IPS-20b (cell line): ENCODE measurements at regions not wholly inside any gene's neighbourhood (a gene's known extent, or its start where the extent isn't known, plus 50 kb on each side); places are given as distances from the start of the nearest gene placed in this dataset.
"Not testable (repeated sequence)": the region's sequence is repeated elsewhere in the genome, so short reads cannot be mapped to it uniquely, and the experiment has no call there.

ENCODE experiments used
- H3K27ac ChIP-seq: one replicate; pipeline ENCODE4 v1.5.1; 2013; ENCODE audit warnings: low read length
- H3K27me3 ChIP-seq: 2 replicates; pipeline ENCODE4 v1.6.1; 2013; ENCODE audit warnings: mild to moderate bottlenecking, low read length, inconsistent platforms; ENCODE audit not compliant: insufficient read depth
- H3K36me3 ChIP-seq: 2 replicates; pipeline ENCODE4 v1.6.1; 2013; ENCODE audit warnings: low read depth, mild to moderate bottlenecking, inconsistent platforms, low read length, moderate library complexity; ENCODE audit not compliant: insufficient read depth
- H3K4me1 ChIP-seq: 2 replicates; pipeline ENCODE4 v1.6.1; 2013; ENCODE audit warnings: mild to moderate bottlenecking, control low read depth, inconsistent platforms, low read length, moderate library complexity; ENCODE audit not compliant: insufficient read depth
- H3K4me3 ChIP-seq: 2 replicates; pipeline ENCODE4 v1.5.1; 2013; ENCODE audit warnings: mild to moderate bottlenecking, low read length, inconsistent platforms
- H3K9ac ChIP-seq: 2 replicates; pipeline ENCODE4 v1.6.1; 2013; ENCODE audit warnings: low read depth, mild to moderate bottlenecking, inconsistent platforms, low read length, moderate library complexity
- H3K9me3 ChIP-seq: 2 replicates; pipeline ENCODE4 v1.6.1; 2013; ENCODE audit warnings: mild to moderate bottlenecking, low read depth, low read length, inconsistent platforms; ENCODE audit not compliant: insufficient read depth

DNA sequence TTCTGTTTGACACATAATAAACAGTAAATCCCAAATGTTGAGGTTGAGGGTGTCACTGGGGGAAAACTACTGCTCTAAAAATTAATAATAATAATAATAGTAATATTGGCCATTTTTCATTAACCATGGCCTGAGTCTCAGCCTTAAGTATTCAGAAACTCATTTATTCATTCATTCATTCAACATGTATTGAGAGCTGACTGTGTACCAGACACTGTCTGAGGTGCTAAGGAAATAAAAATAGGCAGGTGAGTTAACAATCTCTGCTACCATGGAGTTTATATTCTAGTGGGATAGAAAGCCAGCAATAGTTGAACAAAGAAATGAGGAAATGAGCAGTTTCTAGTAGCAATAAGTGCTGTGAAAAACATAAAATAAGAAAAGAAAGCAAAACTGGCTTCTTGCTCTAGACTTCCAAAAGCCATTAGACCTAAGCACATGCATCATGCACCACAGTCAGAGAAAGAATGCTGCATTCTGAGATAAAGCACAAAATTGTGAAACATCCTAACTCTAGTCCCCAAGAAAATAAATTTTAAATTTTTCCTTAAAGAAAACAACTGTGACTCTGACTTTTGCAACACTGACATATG lies 278.7 kb downstream of the RCHY1 start:
- Histone ChIP-seq H3K27me3 (no peaks in the 10 kb centered on the region), H3K9me3 (no peaks in the 10 kb centered on the region), H3K4me1 (no peaks in the 10 kb centered on the region), H3K36me3 (no peaks in the 10 kb centered on the region), H3K4me3 (no peak overlapping the region), H3K9ac (no peak overlapping the region), H3K27ac (no peak overlapping the region)

DNA sequence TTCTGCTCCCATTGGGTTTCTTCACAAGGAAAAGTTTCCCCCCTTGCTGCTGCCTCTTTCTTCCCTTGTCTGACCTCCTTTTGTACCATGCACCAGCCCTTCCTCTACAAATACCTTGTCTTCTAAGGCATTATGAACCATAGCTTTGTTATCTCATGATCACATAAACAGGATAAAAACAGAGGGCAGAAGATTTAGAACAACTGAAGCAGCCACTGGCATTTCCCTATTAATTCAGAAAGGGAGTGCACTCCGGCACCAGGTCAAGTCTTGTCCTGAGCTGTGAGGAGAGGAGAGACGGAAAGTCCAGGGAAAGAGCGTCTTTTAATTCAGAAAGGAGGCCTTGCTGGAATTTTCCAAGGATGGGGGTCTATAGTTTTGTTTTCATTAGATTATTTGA lies 281.7 kb downstream of the RCHY1 start:
- H3K27me3 ChIP-seq, result no peaks in the 10 kb centered on the region
- no peaks in the 10 kb centered on the region for H3K9me3 ChIP-seq
- no peak overlapping the region for H3K9ac ChIP-seq
- no peaks in the 10 kb centered on the region for H3K36me3 ChIP-seq
- H3K4me1 ChIP-seq, result peaks cover 9% of the 10 kb centered on the region; the same call in 1 of the 2 replicates
- no peak overlapping the region for H3K27ac ChIP-seq
- no peak overlapping the region for H3K4me3 ChIP-seq

DNA sequence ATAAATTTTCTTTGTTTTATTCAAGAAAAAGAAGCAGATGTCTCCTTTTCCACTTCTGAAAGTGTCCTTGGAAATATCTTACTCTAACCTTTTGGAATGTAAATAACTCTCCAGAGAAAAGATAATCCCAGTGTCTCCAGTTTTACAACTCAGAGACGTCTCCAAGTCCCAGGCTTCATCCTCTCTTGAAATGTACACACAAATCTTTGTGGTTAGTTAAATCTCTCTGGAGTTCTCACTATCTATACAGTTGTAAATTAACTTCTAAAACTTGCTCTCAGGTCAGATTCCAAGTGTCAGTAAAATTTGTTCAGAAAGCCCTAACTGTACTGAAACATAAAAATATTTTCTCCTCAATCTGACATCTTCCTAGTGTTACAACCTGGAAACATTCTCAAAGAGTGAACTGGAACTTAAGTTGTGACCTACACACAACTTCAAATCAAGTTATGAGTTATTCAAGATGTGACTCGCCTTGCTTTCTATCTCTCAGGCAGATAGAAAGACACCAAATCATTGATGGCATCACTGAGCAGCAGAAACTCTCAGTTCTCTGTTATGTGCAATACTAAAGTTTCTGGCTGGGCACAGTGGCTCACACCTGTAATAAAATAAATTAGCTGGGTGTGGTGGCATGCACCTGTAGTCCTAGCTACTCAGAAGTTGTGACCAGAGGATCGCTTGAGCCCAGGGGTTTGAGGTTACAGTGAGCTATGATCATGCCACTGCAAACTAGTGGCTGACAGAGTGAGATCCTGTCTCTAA lies 284.2 kb downstream of the RCHY1 start:
- H3K4me1 ChIP-seq, result peaks cover 9% of the 10 kb centered on the region; the same call in 1 of the 2 replicates

DNA sequence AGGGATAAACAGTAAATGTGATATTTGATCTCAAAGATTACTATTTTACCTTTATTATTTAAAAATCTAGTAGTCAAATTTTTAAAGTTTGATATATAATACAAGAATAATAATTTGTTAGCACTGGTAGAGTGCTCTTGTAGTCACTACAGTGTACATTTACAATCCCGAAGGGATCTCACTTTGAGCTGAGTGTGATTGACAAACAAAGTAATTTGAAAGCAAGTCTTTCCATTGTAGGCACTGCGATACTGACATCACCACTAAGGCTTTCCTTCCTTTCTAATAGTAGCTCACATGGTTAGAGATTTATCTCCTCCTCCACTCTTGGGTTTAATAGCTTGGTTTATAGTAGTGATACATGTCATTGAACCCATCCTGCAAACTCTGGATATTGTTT lies 280.6 kb downstream of the PARM1 start:
- Histone ChIP-seq H3K9ac (no peak overlapping the region), H3K9me3 (no peaks in the 10 kb centered on the region), H3K36me3 (no peaks in the 10 kb centered on the region), H3K27ac (no peak overlapping the region), H3K4me1 (no peaks in the 10 kb centered on the region), H3K4me3 (no peak overlapping the region), H3K27me3 (no peaks in the 10 kb centered on the region)

More for the DNA sequence above, 284.2 kb downstream of the RCHY1 start:
- H3K9me3 ChIP-seq, result no peaks in the 10 kb centered on the region
- no peak overlapping the region for H3K27ac ChIP-seq
- no peaks in the 10 kb centered on the region for H3K27me3 ChIP-seq
- no peak overlapping the region for H3K9ac ChIP-seq
- no peaks in the 10 kb centered on the region for H3K36me3 ChIP-seq
- no peak overlapping the region for H3K4me3 ChIP-seq

DNA sequence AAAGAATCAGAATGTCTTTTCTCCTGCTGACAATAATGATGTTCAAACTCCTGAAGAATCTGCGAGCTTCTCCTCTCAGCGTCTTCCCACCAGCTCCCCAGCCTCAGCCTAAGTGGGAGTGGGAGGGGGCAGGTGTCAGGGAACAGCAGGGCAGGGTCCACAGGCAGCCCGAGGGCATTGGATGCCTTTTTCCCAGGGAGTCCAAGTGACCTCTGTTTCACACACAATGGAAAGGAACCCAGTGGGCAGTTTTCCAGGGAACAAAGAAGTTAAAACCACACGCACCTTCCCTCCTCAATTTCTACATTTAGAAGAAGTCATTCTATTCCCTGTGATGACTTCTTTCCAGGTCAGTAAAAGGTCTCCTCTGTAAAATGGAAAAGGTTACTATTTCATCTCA lies 278.5 kb downstream of the PARM1 start:
- no peaks in the 10 kb centered on the region for H3K4me1 ChIP-seq
- no peak overlapping the region for H3K9ac ChIP-seq
- no peaks in the 10 kb centered on the region for H3K36me3 ChIP-seq
- no peak overlapping the region for H3K4me3 ChIP-seq
- H3K27ac ChIP-seq, result no peak overlapping the region
- H3K27me3 ChIP-seq, result no peaks in the 10 kb centered on the region
- no peaks in the 10 kb centered on the region for H3K9me3 ChIP-seq

DNA sequence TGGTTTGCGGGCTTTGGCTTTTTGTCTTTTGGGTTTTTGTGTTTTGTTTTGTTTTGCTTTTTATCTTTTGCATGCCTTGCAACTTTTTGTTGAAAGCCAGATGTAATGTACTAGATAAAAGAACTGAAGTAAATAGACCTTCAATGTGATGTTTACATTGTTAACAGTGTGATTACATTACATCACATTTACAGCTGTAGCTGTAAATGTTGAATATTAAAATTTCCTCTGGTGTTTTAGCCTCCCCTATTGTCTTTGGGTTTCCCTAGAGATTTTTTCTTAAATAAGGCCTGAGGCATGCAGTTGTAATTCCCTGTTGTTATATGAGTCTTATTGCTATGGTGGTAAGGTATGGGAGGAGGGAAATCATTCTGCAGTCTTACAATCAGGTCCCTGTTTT lies 275.0 kb downstream of the PARM1 start:
- Histone ChIP-seq H3K27me3 (no peaks in the 10 kb centered on the region), H3K9me3 (no peaks in the 10 kb centered on the region), H3K9ac (no peak overlapping the region), H3K4me1 (no peaks in the 10 kb centered on the region), H3K4me3 (no peak overlapping the region), H3K36me3 (no peaks in the 10 kb centered on the region), H3K27ac (no peak overlapping the region)

DNA sequence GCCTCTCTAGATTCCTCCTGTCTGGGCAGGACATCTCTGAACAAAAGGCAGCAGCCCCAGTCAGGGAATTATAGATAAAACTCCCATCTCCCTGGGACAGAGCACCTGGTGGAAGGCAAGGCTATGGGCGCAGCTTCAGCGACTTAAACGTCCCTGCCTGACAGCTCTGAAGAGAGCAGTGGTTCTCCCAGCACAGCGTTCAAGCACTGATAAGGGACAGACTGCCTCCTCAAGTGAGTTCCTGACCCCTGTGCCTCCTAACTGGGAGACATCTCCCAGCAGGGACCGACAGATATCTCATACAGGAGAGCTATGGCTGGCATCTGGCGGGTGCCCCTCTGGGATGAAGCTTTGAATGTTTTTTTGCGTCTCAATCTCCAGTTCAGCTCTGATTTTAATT lies 262.2 kb downstream of the PARM1 start:
- Histone ChIP-seq H3K36me3 (no peaks in the 10 kb centered on the region), H3K9me3 (no peaks in the 10 kb centered on the region), H3K4me3 (no peak overlapping the region), H3K4me1 (no peaks in the 10 kb centered on the region), H3K9ac (no peak overlapping the region), H3K27me3 (no peaks in the 10 kb centered on the region), H3K27ac (no peak overlapping the region)

DNA sequence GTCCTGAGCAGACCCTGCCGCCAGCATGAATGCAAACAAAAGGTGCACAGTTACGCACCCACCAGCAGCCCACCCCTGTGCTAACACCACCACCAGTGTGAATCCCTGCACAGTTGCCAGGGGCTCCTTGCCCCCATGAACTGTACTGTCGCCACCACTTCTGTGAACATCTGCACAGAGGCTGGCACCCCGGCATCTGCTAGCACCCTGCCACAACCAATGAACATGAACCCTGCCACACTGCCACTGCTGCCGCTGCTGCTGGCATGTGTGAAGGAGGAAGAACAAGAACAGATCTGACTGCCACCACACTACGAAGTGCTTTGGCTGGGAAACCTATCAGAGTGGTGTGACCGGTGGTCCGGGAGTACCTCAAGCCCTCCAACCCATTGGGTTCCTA lies 261.3 kb downstream of the PARM1 start:
- no peak overlapping the region for H3K9ac ChIP-seq
- no peaks in the 10 kb centered on the region for H3K4me1 ChIP-seq
- no peaks in the 10 kb centered on the region for H3K27me3 ChIP-seq
- H3K27ac ChIP-seq, result no peak overlapping the region
- no peaks in the 10 kb centered on the region for H3K9me3 ChIP-seq
- H3K36me3 ChIP-seq, result no peaks in the 10 kb centered on the region
- no peak overlapping the region for H3K4me3 ChIP-seq

DNA sequence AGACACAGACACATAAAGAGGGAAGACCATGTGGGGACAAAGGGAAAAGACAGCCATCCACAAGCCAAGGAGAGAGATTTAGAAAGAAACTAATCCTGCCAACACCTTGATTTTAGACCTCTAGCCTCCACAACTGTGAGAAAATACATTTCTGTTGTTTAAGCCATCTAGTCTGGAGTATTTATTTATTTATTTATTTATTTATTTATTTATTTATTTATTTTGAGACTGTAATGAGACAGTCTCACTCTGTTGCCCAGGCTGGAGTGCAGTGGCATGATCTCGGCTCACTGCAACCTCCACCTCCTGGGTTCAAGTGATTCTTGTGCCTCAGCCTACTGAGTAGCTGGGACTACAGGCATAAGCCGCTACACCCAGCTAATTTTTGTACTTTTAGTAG lies 259.3 kb downstream of the PARM1 start:
- H3K36me3 ChIP-seq, H3K27ac ChIP-seq: not testable (repeated sequence)

DNA sequence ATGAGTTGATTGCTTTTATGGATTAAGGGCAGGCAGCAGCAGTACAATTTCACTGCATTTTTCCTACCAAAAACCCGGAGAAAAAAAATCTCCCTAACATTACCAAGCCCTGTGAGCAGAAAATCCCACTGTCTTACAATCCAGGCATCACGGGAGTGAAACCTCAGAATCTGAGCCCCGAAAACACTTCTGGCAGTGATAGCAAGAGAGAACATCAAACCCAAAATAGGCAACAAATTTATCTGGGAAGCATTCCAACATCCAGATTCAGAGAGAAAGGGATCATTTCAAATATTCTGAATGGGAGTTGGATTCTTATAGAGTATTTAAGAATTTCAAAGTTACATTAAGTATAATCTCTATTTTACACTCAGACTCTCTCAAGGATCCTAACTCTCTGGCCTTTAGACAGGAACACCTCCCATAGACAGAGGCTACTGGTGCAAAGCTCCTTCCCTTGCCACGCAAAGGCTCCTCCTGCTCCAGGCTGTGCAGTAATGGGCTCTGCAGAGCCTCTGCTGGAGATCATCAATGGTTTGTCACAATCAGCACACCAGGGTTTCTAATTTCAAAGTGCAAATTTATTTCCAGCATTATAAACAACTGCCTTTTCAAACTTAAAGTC lies 256.9 kb downstream of the PARM1 start:
- Histone ChIP-seq H3K4me1 (no peaks in the 10 kb centered on the region), H3K27me3 (no peaks in the 10 kb centered on the region), H3K36me3 (no peaks in the 10 kb centered on the region), H3K27ac (no peak overlapping the region), H3K4me3 (no peak overlapping the region), H3K9me3 (no peaks in the 10 kb centered on the region), H3K9ac (no peak overlapping the region)

More for the DNA sequence above, 259.3 kb downstream of the PARM1 start:
- H3K9ac ChIP-seq, H3K27me3 ChIP-seq, H3K4me1 ChIP-seq, H3K9me3 ChIP-seq, H3K4me3 ChIP-seq: not testable (repeated sequence)

DNA sequence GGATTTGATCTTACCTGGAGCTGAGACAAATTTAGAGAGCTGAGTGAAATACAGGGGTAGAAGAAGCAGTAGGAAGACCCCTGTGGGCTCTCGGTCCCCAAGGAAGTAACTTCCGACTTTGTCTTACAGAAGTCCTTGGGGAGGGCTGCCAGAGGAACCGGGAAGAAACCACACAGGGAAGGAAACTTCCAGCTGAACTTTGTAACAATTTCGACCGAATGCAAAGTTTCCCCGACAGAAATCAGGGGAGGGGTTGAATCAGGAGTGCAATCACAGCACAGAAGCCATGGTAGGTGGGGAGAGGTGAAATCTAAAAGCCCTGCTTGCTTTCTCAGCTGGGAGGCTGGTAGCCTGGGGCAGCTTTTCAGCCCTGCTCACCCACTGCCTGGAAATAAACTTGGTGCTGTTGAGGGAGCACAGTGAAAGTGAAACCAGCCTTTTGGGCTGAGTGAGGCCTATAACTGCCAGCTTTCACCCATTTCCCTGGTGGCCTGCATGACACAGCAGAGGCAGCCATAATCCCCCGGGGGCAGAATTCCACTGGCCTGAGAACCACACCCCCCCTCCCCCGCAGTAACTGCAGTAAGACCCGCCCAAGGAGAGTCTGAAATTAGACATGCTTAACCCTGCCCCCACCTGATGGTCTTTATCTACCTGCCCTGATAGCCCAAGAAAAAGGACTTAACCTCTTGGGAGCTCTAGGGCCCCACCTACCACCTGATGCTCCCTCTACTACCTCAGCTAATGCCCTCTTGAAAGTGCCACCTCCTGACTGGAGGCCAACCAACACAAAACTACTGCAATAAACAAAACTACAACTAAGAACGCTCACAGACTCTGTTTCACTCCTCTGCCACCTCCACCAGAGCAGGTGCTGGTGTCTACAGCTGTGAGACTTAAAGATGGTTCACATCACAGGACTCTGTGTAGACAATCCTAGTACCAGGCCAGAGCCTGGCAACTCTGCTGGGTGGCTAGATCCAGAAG lies 248.2 kb downstream of the PARM1 start:
- H3K9me3 ChIP-seq, result no peaks in the 10 kb centered on the region
- H3K27ac ChIP-seq, result no peak overlapping the region
- no peaks in the 10 kb centered on the region for H3K36me3 ChIP-seq
- H3K4me3 ChIP-seq, result no peak overlapping the region
- no peaks in the 10 kb centered on the region for H3K4me1 ChIP-seq
- no peak overlapping the region for H3K9ac ChIP-seq
- no peaks in the 10 kb centered on the region for H3K27me3 ChIP-seq
